WTC11 (cell line): ENCODE measurements at regions not wholly inside any gene's neighbourhood (a gene's known extent, or its start where the extent isn't known, plus 50 kb on each side); places are given as distances from the start of the nearest gene placed in this dataset.

Source experiments
- ARID4B ChIP-seq: sonication (generic); formaldehyde crosslinking; IDR thresholded peaks from 2 replicates; pipeline ENCODE4 v1.8.0; 2023; ENCODE audit warnings: missing genetic modification reagents, mild to moderate bottlenecking, borderline replicate concordance
- CTCF ChIP-seq: fragments of 200-600 bp; IDR thresholded peaks from 2 replicates; pipeline ENCODE4 v1.8.0; 2022; ENCODE audit warnings: antibody characterized with exemption
- ESRRA ChIP-seq: sonication (generic); formaldehyde crosslinking; IDR thresholded peaks from 2 replicates; pipeline ENCODE4 v1.8.1; 2022; ENCODE audit warnings: mild to moderate bottlenecking, missing genetic modification reagents, borderline replicate concordance
- NR3C1 ChIP-seq: sonication (generic); formaldehyde crosslinking; conservative IDR thresholded peaks from 2 replicates; pipeline ENCODE4 v1.8.1; 2023; ENCODE audit warnings: low read depth, mild to moderate bottlenecking, missing genetic modification reagents
- USF2 ChIP-seq: sonication (generic); formaldehyde crosslinking; IDR thresholded peaks from 2 replicates; pipeline ENCODE4 v1.8.1; 2023; ENCODE audit warnings: mild to moderate bottlenecking, missing genetic modification reagents, moderate library complexity
- ZMAT4 ChIP-seq: fragments of 250-450 bp; sonication (Bioruptor Pico); IDR thresholded peaks from 2 replicates; pipeline ENCODE4 v1.9.0; 2021; ENCODE audit warnings: mild to moderate bottlenecking
- ZNF281 ChIP-seq: sonication (generic); formaldehyde crosslinking; IDR thresholded peaks from 2 replicates; pipeline ENCODE4 v1.8.0; 2023; ENCODE audit warnings: mild to moderate bottlenecking, missing genetic modification reagents

GRCh38 chr2:181746844-181747243, 66.5 kb upstream of the NEUROD1 start:
- TF ChIP-seq CTCF, result no peak
- no peak for TF ChIP-seq ESRRA (CRISPR knock-in tag)
- TF ChIP-seq ZMAT4 (CRISPR knock-in tag), result no peak
- no peak for TF ChIP-seq USF2 (CRISPR knock-in tag)
- no peak for TF ChIP-seq ZNF281 (CRISPR knock-in tag)
- TF ChIP-seq NR3C1, result no peak
- no peak for TF ChIP-seq ARID4B (CRISPR knock-in tag)
